ENCODE measurements at regions not wholly inside any gene's neighbourhood (a gene's known extent, or its start where the extent isn't known, plus 50 kb on each side); places are given as distances from the start of the nearest gene placed in this dataset.

DNA sequence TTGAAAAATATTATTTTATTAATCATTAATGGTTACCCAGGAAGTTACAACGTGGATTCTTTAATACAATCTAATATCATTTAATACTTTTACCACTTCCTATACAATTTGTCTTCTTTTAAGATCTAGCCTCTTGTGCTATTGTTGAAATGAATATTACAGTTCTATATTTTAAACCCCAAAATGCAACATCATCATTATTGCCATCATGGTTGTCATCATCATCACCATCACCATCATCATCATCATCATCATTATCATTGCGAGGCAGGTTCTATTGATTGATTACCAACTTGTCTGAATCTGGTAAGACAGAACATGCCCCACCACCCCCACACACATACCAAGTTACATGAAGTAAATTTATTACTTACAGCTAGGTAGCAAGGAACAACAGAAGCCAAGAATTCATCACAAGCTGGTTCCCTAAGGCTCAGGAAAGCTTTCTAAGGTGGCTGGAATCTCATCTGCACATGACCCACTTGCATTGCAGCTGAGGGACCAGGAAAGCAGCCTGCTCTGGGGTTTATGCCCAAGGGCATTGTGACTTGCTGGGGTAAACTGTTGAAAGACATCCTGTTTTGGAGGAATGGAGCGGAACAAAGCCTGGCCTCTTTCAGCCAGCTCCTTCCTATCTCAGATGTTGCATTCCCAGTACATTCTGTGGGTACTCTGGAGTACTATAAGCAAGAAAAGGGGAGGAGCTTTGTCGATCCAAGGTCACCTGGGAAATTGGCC, 418.1 kb downstream of the PRR16 start:
- DNase-seq (ENCODE audit: low read depth in 6 of 9, low spot score in 9 of 9), result no peak
- Histone ChIP-seq H3K27ac (ENCODE audit: low read depth in 1 of 2, low read length in 1 of 2) (no peak overlapping the region), H3K9me3 (ENCODE audit: control insufficient read depth in 2 of 2, insufficient read depth in 1 of 2, low read length in 1 of 2) (no peaks in the 10 kb centered on the region), H3K4me1 (ENCODE audit: control insufficient read depth in 2 of 2, insufficient read depth in 2 of 2, low read length in 2 of 2) (no peaks in the 10 kb centered on the region), H3K36me3 (ENCODE audit: control insufficient read depth in 2 of 2, insufficient read depth in 2 of 2, low read length in 1 of 2) (no peaks in the 10 kb centered on the region), H3K27me3 (ENCODE audit: control insufficient read depth in 2 of 2, insufficient read depth in 1 of 2, low read length in 1 of 2) (no peaks in the 10 kb centered on the region), H3K4me3 (ENCODE audit: low read length in 2 of 2) (no peak overlapping the region)
- 77% methylated on average over 4 of the region's 4 CpGs for WGBS

DNA sequence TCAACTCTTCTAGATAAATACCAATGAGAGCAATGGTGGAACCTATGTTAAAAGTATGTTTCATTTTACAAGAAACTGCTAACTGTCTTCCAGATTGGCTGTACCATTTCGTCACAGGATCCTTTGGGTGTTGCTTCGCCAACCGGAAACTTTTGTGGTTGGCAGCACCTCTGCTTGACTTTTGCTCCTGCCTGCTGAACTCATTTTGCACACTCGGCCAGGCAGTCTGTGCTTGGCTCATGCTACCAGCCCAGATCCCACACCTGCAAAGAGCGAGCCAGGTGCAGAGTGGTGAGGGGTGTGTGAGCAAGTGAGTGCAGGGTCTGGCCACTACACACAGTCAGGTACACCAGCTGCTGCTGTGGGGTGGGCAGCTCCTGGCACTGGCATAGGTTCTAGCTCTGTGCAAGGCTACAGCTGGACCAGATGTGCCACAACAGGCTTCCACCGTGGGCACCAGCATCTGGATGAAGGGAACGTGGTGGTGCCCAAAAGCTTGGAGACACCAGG, 422.3 kb downstream of the PRR16 start:
- Histone ChIP-seq H3K4me1 (ENCODE audit: control insufficient read depth in 2 of 2, insufficient read depth in 2 of 2, low read length in 2 of 2) (no peaks in the 10 kb centered on the region), H3K9me3 (ENCODE audit: control insufficient read depth in 2 of 2, insufficient read depth in 1 of 2, low read length in 1 of 2) (no peaks in the 10 kb centered on the region), H3K4me3 (ENCODE audit: low read length in 2 of 2) (no peak overlapping the region), H3K27me3 (ENCODE audit: control insufficient read depth in 2 of 2, insufficient read depth in 1 of 2, low read length in 1 of 2) (no peaks in the 10 kb centered on the region), H3K27ac (ENCODE audit: low read depth in 1 of 2, low read length in 1 of 2) (no peak overlapping the region), H3K36me3 (ENCODE audit: control insufficient read depth in 2 of 2, insufficient read depth in 2 of 2, low read length in 1 of 2) (no peaks in the 10 kb centered on the region)
- 92% methylated on average over 7 of the region's 7 CpGs for WGBS
- peak in 1 of 9 donors; percentile 10 for DNase-seq (ENCODE audit: low read depth in 6 of 9, low spot score in 9 of 9)

DNA sequence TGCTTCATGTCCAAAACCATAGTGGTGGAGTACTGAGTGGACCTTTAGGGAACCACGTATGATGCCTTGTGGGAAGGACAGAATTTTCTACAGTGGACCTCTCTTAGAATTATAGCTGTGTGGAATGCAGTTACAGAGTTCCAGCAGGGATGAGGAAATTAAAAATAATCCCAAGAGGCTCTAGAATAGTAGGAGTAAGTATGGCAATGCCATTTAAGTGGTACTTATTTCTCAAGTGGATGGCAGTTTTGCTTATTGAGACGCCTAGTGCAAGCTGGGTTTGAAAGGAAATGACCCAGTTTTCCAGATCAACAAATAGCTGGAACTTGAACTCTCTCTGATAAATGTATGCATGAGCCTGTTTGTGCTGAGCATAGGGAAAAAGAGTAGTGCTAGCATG, 431.6 kb downstream of the PRR16 start:
- Histone ChIP-seq H3K36me3 (ENCODE audit: control insufficient read depth in 2 of 2, insufficient read depth in 2 of 2, low read length in 1 of 2) (no peaks in the 10 kb centered on the region), H3K4me3 (ENCODE audit: low read length in 2 of 2) (no peak overlapping the region), H3K27me3 (ENCODE audit: control insufficient read depth in 2 of 2, insufficient read depth in 1 of 2, low read length in 1 of 2) (no peaks in the 10 kb centered on the region), H3K4me1 (ENCODE audit: control insufficient read depth in 2 of 2, insufficient read depth in 2 of 2, low read length in 2 of 2) (no peaks in the 10 kb centered on the region), H3K27ac (ENCODE audit: low read depth in 1 of 2, low read length in 1 of 2) (no peak overlapping the region), H3K9me3 (ENCODE audit: control insufficient read depth in 2 of 2, insufficient read depth in 1 of 2, low read length in 1 of 2) (no peaks in the 10 kb centered on the region)
- no peak for DNase-seq (ENCODE audit: low read depth in 6 of 9, low spot score in 9 of 9)
- 84% methylated on average over 2 of the region's 2 CpGs for WGBS

DNA sequence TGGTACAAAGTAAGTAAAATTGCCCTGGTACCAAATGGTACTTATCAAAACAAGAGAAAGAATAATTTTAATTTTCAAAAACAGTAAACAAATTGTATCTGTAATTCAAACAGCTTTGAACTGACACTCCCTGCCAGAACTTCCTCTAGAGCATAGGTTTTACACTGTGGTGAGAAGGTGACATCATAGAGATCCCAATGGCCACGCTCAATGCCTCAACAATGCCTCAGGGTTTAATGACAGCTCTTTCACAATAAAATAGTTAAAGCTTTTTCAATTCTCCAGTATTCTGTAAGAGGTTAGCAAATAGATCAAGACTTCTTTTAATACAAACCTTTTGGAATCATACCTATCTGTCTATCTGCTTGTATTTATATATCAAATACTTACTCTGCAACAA, 437.1 kb downstream of the PRR16 start:
- Histone ChIP-seq H3K4me3 (ENCODE audit: low read length in 2 of 2) (no peak overlapping the region), H3K27ac (ENCODE audit: low read depth in 1 of 2, low read length in 1 of 2) (no peak overlapping the region), H3K9me3 (ENCODE audit: control insufficient read depth in 2 of 2, insufficient read depth in 1 of 2, low read length in 1 of 2) (no peaks in the 10 kb centered on the region), H3K36me3 (ENCODE audit: control insufficient read depth in 2 of 2, insufficient read depth in 2 of 2, low read length in 1 of 2) (no peaks in the 10 kb centered on the region), H3K4me1 (ENCODE audit: control insufficient read depth in 2 of 2, insufficient read depth in 2 of 2, low read length in 2 of 2) (no peaks in the 10 kb centered on the region), H3K27me3 (ENCODE audit: control insufficient read depth in 2 of 2, insufficient read depth in 1 of 2, low read length in 1 of 2) (no peaks in the 10 kb centered on the region)
- no peak for DNase-seq (ENCODE audit: low read depth in 6 of 9, low spot score in 9 of 9)
- WGBS, result 84% methylated on average over 1 of the region's 1 CpG

DNA sequence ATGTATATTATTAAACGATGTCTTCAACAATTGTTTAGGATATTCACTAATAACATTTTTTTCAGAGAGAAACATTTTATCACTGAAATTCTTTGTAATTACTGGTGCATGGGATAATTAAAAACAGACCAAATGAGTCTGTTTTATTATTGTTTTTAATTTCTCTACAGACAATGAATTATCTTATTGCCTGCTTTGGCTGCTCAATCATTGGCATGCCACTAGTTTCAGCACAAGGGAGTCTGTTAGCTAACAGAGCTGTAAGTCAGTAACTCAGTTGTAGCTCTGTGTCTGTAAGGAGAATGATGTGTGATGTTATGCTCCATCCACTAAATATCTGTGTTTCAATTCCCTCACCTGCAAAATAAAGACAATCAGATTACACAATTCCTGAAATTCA, 443.9 kb downstream of the PRR16 start:
- 96% methylated on average over 1 of the region's 1 CpG for WGBS
- Histone ChIP-seq H3K9me3 (ENCODE audit: control insufficient read depth in 2 of 2, insufficient read depth in 1 of 2, low read length in 1 of 2) (no peaks in the 10 kb centered on the region), H3K27ac (ENCODE audit: low read depth in 1 of 2, low read length in 1 of 2) (no peak overlapping the region), H3K27me3 (ENCODE audit: control insufficient read depth in 2 of 2, insufficient read depth in 1 of 2, low read length in 1 of 2) (no peaks in the 10 kb centered on the region), H3K4me1 (ENCODE audit: control insufficient read depth in 2 of 2, insufficient read depth in 2 of 2, low read length in 2 of 2) (no peaks in the 10 kb centered on the region), H3K4me3 (ENCODE audit: low read length in 2 of 2) (no peak overlapping the region), H3K36me3 (ENCODE audit: control insufficient read depth in 2 of 2, insufficient read depth in 2 of 2, low read length in 1 of 2) (no peaks in the 10 kb centered on the region)
- no peak for DNase-seq (ENCODE audit: low read depth in 6 of 9, low spot score in 9 of 9)

DNA sequence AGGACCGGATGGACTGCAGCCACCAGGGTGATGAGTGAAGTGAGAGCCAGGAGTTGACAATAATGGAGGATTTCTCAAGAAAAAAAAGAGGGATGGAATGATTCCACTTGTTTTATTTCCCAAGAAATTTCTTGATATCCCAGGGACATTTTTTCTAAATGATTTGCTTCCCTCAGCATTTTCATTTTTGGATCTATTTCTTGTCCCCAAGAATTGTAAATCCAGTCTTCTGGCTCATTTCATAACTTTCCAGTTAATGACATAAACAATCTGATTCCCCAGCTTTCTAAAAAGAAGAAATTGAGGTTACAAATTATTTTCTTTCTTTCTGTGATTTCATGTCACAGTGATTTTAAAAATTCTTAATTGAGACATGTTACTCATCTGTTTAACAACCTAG, 446.5 kb downstream of the PRR16 start:
- WGBS, result 81% methylated on average over 1 of the region's 1 CpG
- H3K36me3 ChIP-seq (ENCODE audit: control insufficient read depth in 2 of 2, insufficient read depth in 2 of 2, low read length in 1 of 2), result no peaks in the 10 kb centered on the region
- no peak for DNase-seq (ENCODE audit: low read depth in 6 of 9, low spot score in 9 of 9)
- H3K27ac ChIP-seq (ENCODE audit: low read depth in 1 of 2, low read length in 1 of 2), result no peak overlapping the region
- H3K27me3 ChIP-seq (ENCODE audit: control insufficient read depth in 2 of 2, insufficient read depth in 1 of 2, low read length in 1 of 2), result no peaks in the 10 kb centered on the region
- H3K9me3 ChIP-seq (ENCODE audit: control insufficient read depth in 2 of 2, insufficient read depth in 1 of 2, low read length in 1 of 2), result no peaks in the 10 kb centered on the region
- H3K4me1 ChIP-seq (ENCODE audit: control insufficient read depth in 2 of 2, insufficient read depth in 2 of 2, low read length in 2 of 2), result no peaks in the 10 kb centered on the region
- no peak overlapping the region for H3K4me3 ChIP-seq (ENCODE audit: low read length in 2 of 2)

DNA sequence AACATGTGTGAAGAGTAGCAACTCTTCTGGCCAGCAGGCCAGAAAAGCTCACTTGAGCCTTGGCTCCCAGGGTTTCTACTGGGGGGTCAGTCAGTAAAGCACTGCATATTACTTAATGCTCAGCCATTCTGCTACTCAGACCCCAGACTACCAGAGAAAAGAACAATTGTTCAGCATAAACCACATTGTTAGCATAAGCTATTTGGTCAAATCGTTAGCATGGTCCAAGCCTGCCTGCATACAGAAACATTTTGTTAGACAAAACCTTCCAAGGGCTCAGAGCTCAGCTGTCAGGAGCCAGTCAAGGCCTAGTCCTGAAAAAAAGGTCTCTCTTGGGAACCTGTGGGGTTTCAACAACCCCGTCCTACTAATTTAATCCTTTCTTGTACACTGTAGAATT, 449.3 kb downstream of the PRR16 start:
- WGBS, result 81% methylated on average over 2 of the region's 2 CpGs

DNA sequence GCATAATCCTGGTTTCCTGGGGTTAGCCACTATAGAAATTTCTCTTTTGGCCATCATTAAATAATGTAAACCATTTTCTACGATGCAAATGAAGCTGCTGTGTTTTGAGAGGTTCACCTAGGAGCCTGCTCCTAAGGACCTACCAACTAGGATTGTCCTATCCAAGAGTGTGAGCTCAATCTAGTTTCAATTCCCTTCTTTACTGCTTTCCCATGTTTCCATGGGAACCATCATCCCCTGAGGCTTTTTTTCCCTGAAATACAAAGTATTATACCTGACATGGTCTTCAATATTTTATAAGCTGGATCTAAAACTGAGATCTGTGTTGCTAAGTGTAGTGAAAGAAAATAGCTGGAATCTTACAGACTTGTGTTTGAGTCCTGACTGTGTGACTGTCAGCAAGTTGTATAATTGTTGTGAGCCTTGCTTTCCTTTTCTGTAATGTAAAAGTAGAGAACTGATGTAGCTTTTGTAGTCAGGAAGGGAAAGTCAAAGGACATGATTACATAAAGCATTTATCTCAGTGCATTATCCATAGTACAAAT, 453.2 kb downstream of the PRR16 start:
- WGBS, result 33% methylated on average over 1 of the region's 1 CpG
- Histone ChIP-seq H3K9me3 (ENCODE audit: control insufficient read depth in 2 of 2, insufficient read depth in 1 of 2, low read length in 1 of 2) (no peaks in the 10 kb centered on the region), H3K27ac (ENCODE audit: low read depth in 1 of 2, low read length in 1 of 2) (no peak overlapping the region), H3K27me3 (ENCODE audit: control insufficient read depth in 2 of 2, insufficient read depth in 1 of 2, low read length in 1 of 2) (no peaks in the 10 kb centered on the region), H3K4me3 (ENCODE audit: low read length in 2 of 2) (no peak overlapping the region), H3K4me1 (ENCODE audit: control insufficient read depth in 2 of 2, insufficient read depth in 2 of 2, low read length in 2 of 2) (no peaks in the 10 kb centered on the region), H3K36me3 (ENCODE audit: control insufficient read depth in 2 of 2, insufficient read depth in 2 of 2, low read length in 1 of 2) (no peaks in the 10 kb centered on the region)
- DNase-seq (ENCODE audit: low read depth in 6 of 9, low spot score in 9 of 9), result no peak

More for the DNA sequence above, 449.3 kb downstream of the PRR16 start:
- Histone ChIP-seq H3K9me3 (ENCODE audit: control insufficient read depth in 2 of 2, insufficient read depth in 1 of 2, low read length in 1 of 2) (no peaks in the 10 kb centered on the region), H3K36me3 (ENCODE audit: control insufficient read depth in 2 of 2, insufficient read depth in 2 of 2, low read length in 1 of 2) (no peaks in the 10 kb centered on the region), H3K27ac (ENCODE audit: low read depth in 1 of 2, low read length in 1 of 2) (no peak overlapping the region), H3K4me3 (ENCODE audit: low read length in 2 of 2) (no peak overlapping the region), H3K4me1 (ENCODE audit: control insufficient read depth in 2 of 2, insufficient read depth in 2 of 2, low read length in 2 of 2) (no peaks in the 10 kb centered on the region), H3K27me3 (ENCODE audit: control insufficient read depth in 2 of 2, insufficient read depth in 1 of 2, low read length in 1 of 2) (no peaks in the 10 kb centered on the region)
- DNase-seq (ENCODE audit: low read depth in 6 of 9, low spot score in 9 of 9), result no peak

DNA sequence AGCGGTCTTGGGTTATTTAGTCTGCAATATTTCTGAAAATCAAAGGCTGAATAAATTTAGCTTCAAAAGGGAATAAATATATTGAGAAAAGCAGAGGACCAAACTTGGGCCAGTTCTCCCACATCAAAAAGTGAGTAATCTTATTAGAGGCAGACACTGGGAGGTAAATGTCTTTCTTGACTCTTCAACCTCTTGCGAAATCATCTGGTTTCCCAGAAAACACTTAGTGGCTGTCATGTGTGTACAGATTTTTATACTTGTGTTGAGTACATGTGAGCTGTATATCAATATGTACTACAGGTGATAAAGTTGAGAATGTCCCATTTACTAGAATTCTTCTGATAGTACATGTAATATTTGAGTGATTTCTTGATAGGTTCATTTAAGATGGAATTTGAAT, 454.9 kb downstream of the PRR16 start:
- Histone ChIP-seq H3K27ac (ENCODE audit: low read depth in 1 of 2, low read length in 1 of 2) (no peak overlapping the region), H3K4me1 (ENCODE audit: control insufficient read depth in 2 of 2, insufficient read depth in 2 of 2, low read length in 2 of 2) (no peaks in the 10 kb centered on the region), H3K36me3 (ENCODE audit: control insufficient read depth in 2 of 2, insufficient read depth in 2 of 2, low read length in 1 of 2) (no peaks in the 10 kb centered on the region), H3K9me3 (ENCODE audit: control insufficient read depth in 2 of 2, insufficient read depth in 1 of 2, low read length in 1 of 2) (no peaks in the 10 kb centered on the region), H3K27me3 (ENCODE audit: control insufficient read depth in 2 of 2, insufficient read depth in 1 of 2, low read length in 1 of 2) (no peaks in the 10 kb centered on the region), H3K4me3 (ENCODE audit: low read length in 2 of 2) (no peak overlapping the region)
- WGBS, result 98% methylated on average over 2 of the region's 2 CpGs
- DNase-seq (ENCODE audit: low read depth in 6 of 9, low spot score in 9 of 9), result no peak

Data from thymus (tissue), 11 donors.